IPS DF 6.9 (cell line): ENCODE measurements at regions not wholly inside any gene's neighbourhood (a gene's known extent, or its start where the extent isn't known, plus 50 kb on each side); places are given as distances from the start of the nearest gene placed in this dataset.

ENCODE experiments used
- DNase-seq: peaks from one replicate; pipeline ENCODE4 v3.0.0-alpha.2; 2013; ENCODE audit warnings: low read depth, low spot score
- H3K27ac ChIP-seq: one replicate; pipeline ENCODE4 v1.5.1; 2013; ENCODE audit warnings: low read length, control low read depth
- H3K27me3 ChIP-seq: 2 replicates; pipeline ENCODE4 v1.6.1; 2013; ENCODE audit warnings: mild to moderate bottlenecking, low read length; ENCODE audit not compliant: control insufficient read depth, insufficient read depth
- H3K36me3 ChIP-seq: 2 replicates; pipeline ENCODE4 v1.6.1; 2013; ENCODE audit warnings: low read length; ENCODE audit not compliant: control insufficient read depth, insufficient read depth
- H3K4me1 ChIP-seq: 2 replicates; pipeline ENCODE4 v1.6.1; 2013; ENCODE audit warnings: low read length; ENCODE audit not compliant: control insufficient read depth, insufficient read depth
- H3K4me3 ChIP-seq: 2 replicates; pipeline ENCODE4 v1.5.1; 2013; ENCODE audit warnings: mild to moderate bottlenecking, low read length
- H3K9me3 ChIP-seq: 2 replicates; pipeline ENCODE4 v1.6.1; 2013; ENCODE audit warnings: low read length, inconsistent platforms; ENCODE audit not compliant: control insufficient read depth, insufficient read depth
- WGBS: extraction: QIAGEN DNeasy Blood & Tissue Kit; methylation state at CpG from one replicate; pipeline ENCODE4 v1.1.7; 2013; ENCODE audit warnings: mixed read lengths, missing lambda C conversion rate; ENCODE audit not compliant: insufficient read length, insufficient coverage; 5-methylcytosine and 5-hydroxymethylcytosine counted together

DNA sequence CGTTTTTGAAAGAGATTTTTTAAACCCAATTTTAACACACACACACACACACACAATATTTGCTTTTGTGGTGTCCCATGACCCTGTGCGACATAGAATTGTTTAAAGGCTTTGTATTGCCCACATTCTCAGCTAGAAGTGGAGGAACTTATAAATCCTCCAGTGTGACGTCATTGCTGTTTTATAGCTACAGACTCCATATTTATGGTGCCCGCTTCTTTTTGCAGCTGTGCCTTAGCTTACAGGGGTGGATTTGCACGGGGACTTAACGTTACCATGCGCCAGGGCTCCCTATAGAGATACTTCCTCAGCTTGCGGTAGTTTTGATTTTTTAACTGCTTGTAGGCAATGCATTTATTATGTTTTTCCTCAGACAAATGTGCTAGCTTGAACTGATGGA is 101.9 kb upstream of the SMIM21 start:
- H3K4me3 ChIP-seq = no peak overlapping the region
- H3K27me3 ChIP-seq = no peaks in the 10 kb centered on the region
- H3K9me3 ChIP-seq = no peaks in the 10 kb centered on the region
- H3K36me3 ChIP-seq = no peaks in the 10 kb centered on the region
- DNase-seq = no peak
- no peaks in the 10 kb centered on the region; the same call in 1 of the 2 replicates for H3K4me1 ChIP-seq
- no CpG with 5 or more reads among the region's 8 CpGs for WGBS
- H3K27ac ChIP-seq = no peak overlapping the region

DNA sequence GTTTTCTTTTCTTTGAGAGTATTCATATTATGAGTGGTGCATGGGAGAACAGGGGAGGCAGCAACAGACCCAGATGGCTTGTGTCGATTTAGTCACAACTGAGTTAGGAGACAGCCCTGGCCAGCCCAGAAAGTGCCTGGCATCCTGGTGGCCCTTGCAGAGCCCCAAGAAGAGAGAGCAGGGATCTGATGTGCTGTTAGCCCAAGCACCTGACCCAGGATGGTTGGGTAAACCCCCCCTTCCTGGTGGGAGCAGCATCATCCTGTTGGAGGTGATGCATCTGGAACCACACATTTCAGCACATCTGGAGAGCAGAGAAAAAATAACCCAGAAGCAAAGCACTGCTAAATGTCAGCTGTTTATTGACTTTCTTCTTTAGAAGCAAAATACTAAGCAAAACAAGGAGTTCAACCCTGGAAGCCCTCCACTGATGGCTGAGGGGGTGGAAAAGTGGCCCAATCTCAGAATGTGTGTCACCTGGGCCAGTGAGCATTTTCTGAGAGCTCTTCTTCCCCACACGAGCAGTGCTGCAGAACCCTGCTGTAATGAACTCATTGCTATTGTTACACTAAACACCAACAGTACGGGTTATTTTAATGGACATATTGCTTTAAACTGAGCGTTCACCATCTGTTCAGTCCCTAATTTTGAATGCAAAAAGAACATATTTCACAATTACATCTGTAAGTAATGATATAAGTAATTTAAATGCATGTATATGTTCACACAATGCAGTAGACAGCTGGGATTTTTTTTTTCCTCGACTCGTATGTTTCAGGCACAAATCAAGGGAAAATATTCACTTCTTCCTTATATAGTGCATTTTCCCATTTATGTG is 100.6 kb upstream of the SMIM21 start:
- no peak for DNase-seq
- Histone ChIP-seq H3K36me3 (no peaks in the 10 kb centered on the region), H3K9me3 (no peaks in the 10 kb centered on the region), H3K4me3 (no peak overlapping the region), H3K27ac (no peak overlapping the region), H3K4me1 (no peaks in the 10 kb centered on the region; the same call in 1 of the 2 replicates), H3K27me3 (no peaks in the 10 kb centered on the region)
- WGBS = no CpG with 5 or more reads among the region's 6 CpGs

DNA sequence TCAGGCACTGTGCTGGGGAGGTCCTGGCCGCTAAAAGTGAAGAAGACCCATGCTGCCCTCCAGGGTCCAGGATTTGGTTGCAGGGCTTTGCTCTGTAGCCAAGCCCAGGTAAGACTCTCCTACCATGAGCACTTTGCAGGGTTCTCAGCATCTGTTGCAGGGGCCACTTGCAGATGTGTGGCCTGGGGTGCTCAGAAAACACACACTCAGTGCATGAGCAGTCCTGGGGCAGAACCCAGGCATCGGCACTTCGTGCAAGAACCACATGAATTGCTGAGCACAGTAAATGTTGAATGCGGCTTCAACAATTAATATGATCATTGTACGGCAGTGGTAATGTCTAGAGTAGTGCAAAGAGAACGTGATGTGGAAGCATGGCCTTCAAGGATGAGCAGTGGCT is 98.5 kb upstream of the SMIM21 start:
- H3K27ac ChIP-seq = no peak overlapping the region
- H3K27me3 ChIP-seq = no peaks in the 10 kb centered on the region
- no peaks in the 10 kb centered on the region for H3K9me3 ChIP-seq
- no peaks in the 10 kb centered on the region; the same call in 1 of the 2 replicates for H3K4me1 ChIP-seq
- DNase-seq = no peak
- no peaks in the 10 kb centered on the region for H3K36me3 ChIP-seq
- no CpG with 5 or more reads among the region's 6 CpGs for WGBS
- no peak overlapping the region for H3K4me3 ChIP-seq

DNA sequence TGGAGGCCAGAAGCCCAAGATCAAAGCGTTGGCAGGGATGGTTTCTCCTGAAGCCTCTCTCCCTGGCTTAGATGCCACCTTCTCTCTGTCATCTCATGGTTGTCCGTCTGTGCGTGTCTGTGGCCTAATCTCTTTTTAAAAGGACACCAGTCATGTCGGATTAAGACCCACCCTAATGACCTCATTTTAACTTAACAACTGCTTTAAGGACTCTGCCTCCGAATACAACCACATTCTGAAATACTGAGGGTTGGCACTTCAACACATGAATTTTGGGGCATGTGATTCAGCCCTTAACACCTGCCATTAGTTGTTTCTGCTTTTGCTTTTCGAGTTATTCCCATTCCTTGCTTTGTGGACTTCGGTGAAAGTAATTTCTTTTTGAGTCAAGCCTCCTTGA is 97.8 kb upstream of the SMIM21 start:
- WGBS = no CpG with 5 or more reads among the region's 7 CpGs
- DNase-seq = no peak
- H3K36me3 ChIP-seq = no peaks in the 10 kb centered on the region
- no peaks in the 10 kb centered on the region for H3K9me3 ChIP-seq
- H3K4me1 ChIP-seq = no peaks in the 10 kb centered on the region; the same call in 1 of the 2 replicates
- no peaks in the 10 kb centered on the region for H3K27me3 ChIP-seq
- H3K4me3 ChIP-seq = no peak overlapping the region
- no peak overlapping the region for H3K27ac ChIP-seq

DNA sequence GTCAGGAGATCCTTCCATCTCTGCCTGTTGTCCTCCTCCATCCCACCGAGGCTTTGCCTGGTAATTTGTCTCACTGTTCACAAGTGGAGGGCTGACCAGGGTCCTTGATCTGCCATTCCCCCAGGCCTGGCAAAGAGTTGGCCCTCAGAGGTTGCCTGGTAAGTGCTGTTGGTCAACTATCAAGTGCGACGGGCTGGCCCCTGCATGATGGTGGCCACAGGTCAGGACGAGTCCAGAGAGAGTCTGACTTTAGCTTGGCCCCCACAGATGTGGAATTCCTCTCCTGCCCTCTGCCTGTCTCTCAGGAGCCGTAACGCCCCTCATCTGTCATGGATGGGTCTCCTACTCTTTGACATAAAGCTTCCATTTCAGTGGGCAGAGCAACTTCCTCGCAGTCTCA is 97.3 kb upstream of the SMIM21 start:
- Histone ChIP-seq H3K27me3 (no peaks in the 10 kb centered on the region), H3K4me3 (no peak overlapping the region), H3K27ac (no peak overlapping the region), H3K9me3 (no peaks in the 10 kb centered on the region), H3K36me3 (no peaks in the 10 kb centered on the region), H3K4me1 (no peaks in the 10 kb centered on the region; the same call in 1 of the 2 replicates)
- DNase-seq = no peak
- WGBS = no CpG with 5 or more reads among the region's 7 CpGs

DNA sequence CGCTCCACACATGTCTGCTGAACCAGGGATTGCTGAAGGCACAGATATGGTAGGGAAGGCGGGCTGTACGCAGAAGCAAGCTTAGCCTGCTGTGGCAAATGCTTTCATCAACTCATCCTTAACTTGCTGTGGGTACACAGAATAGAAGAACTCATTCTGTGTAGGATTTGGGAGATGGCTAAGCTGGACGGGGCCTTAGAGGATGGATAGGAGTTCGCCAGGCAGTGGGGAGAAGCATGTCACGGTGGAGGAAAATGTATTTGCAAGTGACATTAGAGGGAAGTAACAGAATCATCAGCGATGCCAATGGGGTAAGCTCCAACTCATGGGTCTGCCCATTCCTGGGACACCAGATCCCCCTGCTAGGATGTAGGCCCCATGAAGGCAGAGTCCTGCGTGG is 96.7 kb upstream of the SMIM21 start:
- H3K36me3 ChIP-seq = no peaks in the 10 kb centered on the region
- no peak overlapping the region for H3K4me3 ChIP-seq
- no peaks in the 10 kb centered on the region; the same call in 1 of the 2 replicates for H3K4me1 ChIP-seq
- no peak overlapping the region for H3K27ac ChIP-seq
- WGBS = no CpG with 5 or more reads among the region's 8 CpGs
- H3K9me3 ChIP-seq = no peaks in the 10 kb centered on the region
- no peak for DNase-seq
- no peaks in the 10 kb centered on the region for H3K27me3 ChIP-seq

DNA sequence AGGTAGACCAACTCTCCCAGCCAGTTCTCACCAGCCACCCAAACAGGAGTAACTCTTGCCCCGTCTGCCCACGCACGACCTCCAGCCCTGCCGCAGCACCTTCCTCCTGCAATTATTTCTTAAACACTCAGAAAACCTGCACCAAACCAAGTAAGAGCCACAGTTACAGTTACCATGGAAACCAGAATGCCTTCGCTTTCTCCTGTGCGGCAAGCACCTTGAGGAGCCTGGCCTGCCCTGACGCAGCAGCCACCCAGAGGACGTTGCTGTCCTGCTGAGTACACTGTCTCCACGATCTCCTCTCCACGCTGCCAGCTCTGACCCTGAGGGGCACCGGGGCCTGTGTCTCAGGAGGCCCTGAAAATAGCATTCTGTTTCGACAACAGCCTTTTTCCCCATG is 94.3 kb upstream of the SMIM21 start:
- no peaks in the 10 kb centered on the region for H3K27me3 ChIP-seq
- no peak overlapping the region for H3K4me3 ChIP-seq
- no peaks in the 10 kb centered on the region for H3K9me3 ChIP-seq
- WGBS = no CpG with 5 or more reads among the region's 12 CpGs
- no peaks in the 10 kb centered on the region for H3K36me3 ChIP-seq
- no peak overlapping the region for H3K27ac ChIP-seq
- DNase-seq = no peak
- H3K4me1 ChIP-seq = no peaks in the 10 kb centered on the region

DNA sequence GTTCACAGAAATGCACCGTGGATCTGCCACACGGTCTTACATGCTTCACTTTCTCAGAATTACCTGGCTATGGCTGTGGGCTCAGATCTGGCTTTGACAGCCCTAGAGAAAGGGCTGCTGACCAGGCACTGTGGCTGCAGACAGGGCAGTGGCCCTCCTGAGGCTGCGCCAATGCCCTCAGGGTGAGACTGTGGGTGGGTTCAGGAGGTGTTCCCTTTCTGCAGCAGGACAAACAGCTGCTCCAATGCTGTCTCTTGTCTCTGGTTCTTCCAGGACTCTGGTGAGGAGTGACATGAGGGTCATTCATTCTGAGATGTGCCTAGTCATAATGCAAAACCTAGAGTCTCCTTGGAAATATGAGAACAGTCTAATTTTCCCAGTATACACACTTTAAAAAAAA is 90.5 kb upstream of the SMIM21 start:
- WGBS = no CpG with 5 or more reads among the region's 3 CpGs
- Histone ChIP-seq H3K36me3 (no peaks in the 10 kb centered on the region), H3K4me1 (no peaks in the 10 kb centered on the region), H3K27ac (no peak overlapping the region), H3K27me3 (no peaks in the 10 kb centered on the region), H3K4me3 (no peak overlapping the region), H3K9me3 (no peaks in the 10 kb centered on the region)
- DNase-seq = no peak

DNA sequence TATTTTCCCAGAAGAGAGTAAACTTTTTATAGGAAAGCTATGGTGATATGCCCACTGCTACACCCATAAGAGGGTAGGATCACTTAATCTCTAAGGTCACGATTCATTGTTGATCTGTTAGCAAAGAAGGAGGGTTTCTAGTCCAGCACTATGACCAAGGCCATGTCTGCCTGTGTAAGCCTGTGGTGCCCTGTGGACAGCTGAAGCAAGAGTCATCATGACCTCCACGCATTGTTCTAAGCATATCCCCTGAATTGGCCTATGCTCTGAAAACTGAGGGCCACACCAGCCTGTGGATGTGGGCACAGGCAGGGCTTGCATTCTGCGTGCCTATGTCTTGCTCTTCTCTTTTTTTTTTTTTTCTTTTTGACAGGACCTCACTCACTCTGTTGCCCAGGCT is 89.8 kb upstream of the SMIM21 start:
- H3K4me3 ChIP-seq = no peak overlapping the region
- DNase-seq = no peak
- no peaks in the 10 kb centered on the region for H3K27me3 ChIP-seq
- no peaks in the 10 kb centered on the region for H3K36me3 ChIP-seq
- no CpG with 5 or more reads among the region's 3 CpGs for WGBS
- H3K9me3 ChIP-seq = no peaks in the 10 kb centered on the region
- H3K4me1 ChIP-seq = no peaks in the 10 kb centered on the region
- no peak overlapping the region for H3K27ac ChIP-seq

DNA sequence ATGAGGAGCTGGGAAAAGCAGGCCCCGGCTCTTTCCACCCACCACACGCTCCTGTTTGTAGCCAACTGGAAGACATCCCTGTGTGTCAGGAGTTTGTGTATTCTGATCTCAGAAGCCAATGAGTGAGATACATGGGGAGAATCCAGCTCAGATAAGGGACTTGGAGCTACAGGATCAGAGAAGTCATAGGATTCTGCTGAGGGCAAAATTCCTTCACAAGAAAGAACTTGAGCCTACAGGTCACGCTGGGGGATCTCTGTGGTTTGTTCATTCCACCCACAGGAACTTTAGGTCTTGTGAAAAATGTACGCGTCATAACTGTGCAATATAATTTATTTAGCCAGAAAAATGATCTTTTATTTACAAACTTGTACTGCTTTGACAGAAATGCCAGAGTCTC is 80.1 kb upstream of the SMIM21 start:
- WGBS = no CpG with 5 or more reads among the region's 5 CpGs
- Histone ChIP-seq H3K36me3 (no peaks in the 10 kb centered on the region; the same call in 1 of the 2 replicates), H3K9me3 (no peaks in the 10 kb centered on the region)

DNA sequence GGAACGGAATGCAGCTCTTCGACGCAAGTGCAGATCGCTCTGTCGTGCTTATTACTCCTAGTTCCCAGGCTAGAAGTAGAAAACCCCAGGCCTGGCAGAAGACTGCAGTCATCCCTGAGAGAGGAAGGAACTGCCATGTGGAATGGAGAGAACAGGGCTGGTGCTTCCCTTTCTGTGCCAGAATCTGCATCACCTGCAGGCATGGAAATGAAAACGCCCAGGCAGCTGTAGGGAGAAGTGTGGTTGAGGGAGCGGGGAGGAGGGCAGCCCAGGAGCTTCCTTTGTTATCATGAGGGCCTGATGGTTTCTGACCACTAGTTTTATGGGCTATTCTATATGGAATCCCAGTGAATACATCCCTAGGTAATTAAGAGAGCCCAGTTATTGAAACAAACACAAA is 79.4 kb upstream of the SMIM21 start:
- H3K27me3 ChIP-seq = no peaks in the 10 kb centered on the region
- no peak for DNase-seq
- no peaks in the 10 kb centered on the region for H3K9me3 ChIP-seq
- H3K27ac ChIP-seq = no peak overlapping the region
- no peaks in the 10 kb centered on the region for H3K4me1 ChIP-seq
- no peaks in the 10 kb centered on the region; the same call in 1 of the 2 replicates for H3K36me3 ChIP-seq
- WGBS = no CpG with 5 or more reads among the region's 7 CpGs
- no peak overlapping the region for H3K4me3 ChIP-seq

More for the DNA sequence above, 80.1 kb upstream of the SMIM21 start:
- Histone ChIP-seq H3K4me1 (no peaks in the 10 kb centered on the region), H3K27ac (no peak overlapping the region), H3K4me3 (no peak overlapping the region), H3K27me3 (no peaks in the 10 kb centered on the region)
- no peak for DNase-seq
